Activated CD8-positive, alpha-beta memory T cell treated with anti-CD3 and anti-CD28 coated beads for 36 hours (primary cell): ENCODE measurements at regions not wholly inside any gene's neighbourhood (a gene's known extent, or its start where the extent isn't known, plus 50 kb on each side); places are given as distances from the start of the nearest gene placed in this dataset.
"Not testable (repeated sequence)": the region's sequence is repeated elsewhere in the genome, so short reads cannot be mapped to it uniquely, and the experiment has no call there.

ENCODE experiments used
- CTCF ChIA-PET: fragments of 350-600 bp; sonication (Branson Sonifier 250); formaldehyde crosslinking; loops from one replicate; lab custom pipeline; 2021; ENCODE audit warnings: antibody characterized with exemption; lab: Charles Lee
- POLR2A ChIA-PET: fragments of 350-600 bp; sonication (Branson Sonifier 250); formaldehyde crosslinking; loops from one replicate; lab custom pipeline; 2021; ENCODE audit warnings: antibody characterized with exemption; lab: Charles Lee

DNA sequence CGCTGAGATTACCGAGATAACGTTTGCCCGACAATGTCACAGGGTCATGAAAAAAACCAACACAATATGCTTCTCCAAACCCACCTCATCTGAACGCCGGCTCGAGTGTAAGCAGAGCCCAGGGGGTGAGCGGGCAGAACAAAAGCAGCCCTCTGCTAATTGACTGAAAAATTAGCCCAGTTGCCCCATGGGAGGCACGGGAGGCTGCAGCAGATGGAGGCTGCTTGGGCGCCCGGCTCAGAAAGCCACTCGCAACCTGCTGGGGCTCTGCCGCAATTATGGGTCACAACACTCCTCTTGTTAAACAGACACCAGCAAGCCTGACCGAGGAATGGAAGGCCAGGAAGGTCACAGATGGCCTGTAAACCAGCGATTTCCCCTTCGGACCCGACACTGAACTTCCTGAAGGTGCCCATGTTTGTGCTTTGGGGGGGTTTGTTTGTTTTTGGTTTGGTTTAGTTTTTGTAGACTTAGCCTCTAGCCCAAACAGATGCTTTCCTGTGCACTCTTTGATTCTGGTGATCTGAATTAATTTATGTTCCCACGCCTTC, 104.6 kb upstream of the IRX1 start:
- POLR2A ChIA-PET, result no interaction called here
- CTCF ChIA-PET, result no interaction called here

DNA sequence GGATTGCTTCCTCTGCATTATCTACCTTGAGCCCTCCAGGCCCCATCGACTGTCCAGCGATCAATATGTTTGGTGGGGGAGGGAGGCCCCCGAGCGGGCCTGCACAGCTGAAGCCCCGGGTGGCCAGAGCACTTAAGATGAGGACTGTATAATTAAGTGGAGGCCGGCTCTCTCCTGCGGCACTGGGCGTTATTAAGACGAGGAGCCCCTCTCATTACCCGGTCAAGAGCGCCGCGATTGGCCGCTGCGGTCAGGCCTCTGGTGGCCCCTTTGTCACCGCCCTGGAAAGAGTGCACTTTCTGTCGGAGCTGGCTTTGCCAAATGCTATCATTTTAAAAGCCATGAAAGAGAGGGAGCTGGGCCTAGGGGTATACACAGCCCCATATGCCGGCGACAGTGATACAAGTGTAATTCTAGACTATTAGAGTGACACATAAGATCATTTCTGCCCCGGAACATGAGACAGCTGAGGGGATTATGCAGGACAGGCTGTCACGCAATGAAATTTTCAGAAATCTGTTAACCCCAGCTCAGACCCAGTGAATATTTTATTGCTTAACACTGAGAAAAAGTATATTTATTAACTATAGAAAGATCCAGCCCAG, 106.3 kb upstream of the IRX1 start:
- ChIA-PET POLR2A (no interaction called here), CTCF (no interaction called here)

DNA sequence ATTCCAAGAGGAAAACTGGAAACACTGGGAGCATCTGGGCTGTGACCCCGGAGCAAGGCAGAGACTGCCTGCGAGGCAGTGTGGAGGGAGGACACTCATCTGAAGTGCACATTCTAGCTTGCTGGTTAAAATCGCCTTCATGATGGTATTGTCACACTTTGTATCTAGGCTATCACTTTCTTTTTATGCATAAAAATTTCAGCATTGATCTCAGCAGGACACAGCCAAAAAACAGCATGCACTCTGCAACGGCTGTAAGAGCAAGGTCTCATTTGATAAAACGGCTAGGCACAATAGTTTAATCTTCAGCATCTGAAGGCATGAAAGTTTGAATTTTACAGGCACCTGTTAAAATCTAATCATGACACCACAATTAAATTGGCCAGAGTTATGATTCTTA, 110.8 kb upstream of the IRX1 start:
- CTCF ChIA-PET, result no interaction called here

DNA sequence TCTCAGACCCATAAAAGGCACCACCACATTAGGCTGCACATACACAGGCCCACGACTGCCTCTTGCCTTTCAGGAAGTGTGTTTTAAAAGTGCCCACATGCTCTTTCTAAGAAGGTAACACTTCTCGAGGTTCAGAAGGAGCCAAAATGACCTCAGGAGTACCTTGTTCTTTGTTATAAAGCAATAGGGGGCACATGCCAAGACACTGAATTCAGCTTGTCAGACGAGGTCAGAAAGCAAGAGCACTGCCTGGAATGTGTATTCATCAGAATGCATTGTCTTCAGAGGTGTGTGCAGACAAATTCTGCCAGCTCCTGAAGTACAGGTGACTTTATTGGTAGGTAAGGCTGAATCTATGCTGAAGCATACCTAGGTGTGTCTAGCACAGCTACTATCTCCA, 114.5 kb upstream of the IRX1 start:
- ChIA-PET POLR2A (no interaction called here), CTCF (interaction anchor here (0.6 to 1.0 kb wide), 2 partner anchors 26 to 354 kb away, joined by 3 read pairs; no protein-coding TSS in a partner anchor)

More for the DNA sequence above, 110.8 kb upstream of the IRX1 start:
- POLR2A ChIA-PET, result no interaction called here

DNA sequence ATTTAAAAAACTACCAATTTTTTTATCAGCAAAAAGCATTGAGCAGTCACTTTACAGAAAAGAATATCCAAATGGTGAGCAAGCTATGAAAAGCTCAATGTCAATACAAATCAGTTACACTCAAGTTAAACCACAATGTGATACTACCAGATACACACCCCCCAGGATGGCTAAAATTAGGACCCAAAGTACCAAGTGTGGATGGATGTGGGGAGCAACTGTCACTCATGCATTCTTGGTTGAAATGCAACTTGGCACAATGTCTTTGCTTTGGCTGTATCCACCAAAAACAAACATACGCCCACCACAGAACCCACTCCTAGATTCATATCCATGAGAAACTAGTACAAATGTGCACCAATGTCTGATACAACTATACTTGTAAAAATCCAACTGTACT, 120.0 kb upstream of the IRX1 start:
- POLR2A ChIA-PET, result no interaction called here
- CTCF ChIA-PET, result no interaction called here

DNA sequence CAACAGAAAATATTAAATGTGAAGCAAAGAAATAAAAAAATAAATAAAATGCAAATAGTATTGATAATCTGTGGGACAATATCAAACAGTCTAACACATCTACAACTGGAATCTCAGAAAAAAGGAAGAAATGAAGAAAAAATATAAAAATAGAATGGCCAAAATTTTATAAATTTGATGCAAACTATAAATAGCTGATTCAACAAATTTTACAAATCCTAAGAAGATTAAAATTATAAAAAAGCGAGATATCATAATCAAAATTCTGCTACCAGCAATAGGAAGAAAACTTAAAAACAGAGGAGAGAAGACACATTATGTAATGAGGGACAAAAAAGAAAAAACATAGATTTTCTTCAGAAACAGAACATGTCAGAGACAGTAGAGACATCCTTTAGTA, 129.2 kb upstream of the IRX1 start:
- CTCF ChIA-PET, result no interaction called here
- POLR2A ChIA-PET, result no interaction called here

DNA sequence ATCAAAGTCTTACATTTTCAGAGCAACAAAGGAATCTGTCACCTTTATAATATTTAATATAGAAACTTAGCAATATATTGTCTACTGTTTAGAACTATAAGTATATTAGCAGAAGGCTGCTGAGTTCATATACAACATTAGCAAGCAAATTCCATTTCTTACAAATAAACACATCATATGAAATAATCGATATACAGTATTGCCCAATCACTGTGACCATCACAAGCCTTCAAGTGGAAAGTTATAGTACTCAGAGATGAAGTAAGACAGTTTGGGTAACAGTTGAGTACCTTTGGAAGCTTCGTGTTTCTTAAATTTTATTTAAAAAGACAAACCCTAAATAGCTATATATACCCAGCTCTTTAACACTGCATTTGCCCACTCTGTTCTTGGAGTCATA, 135.2 kb upstream of the IRX1 start:
- CTCF ChIA-PET, result no interaction called here
- POLR2A ChIA-PET, result no interaction called here

DNA sequence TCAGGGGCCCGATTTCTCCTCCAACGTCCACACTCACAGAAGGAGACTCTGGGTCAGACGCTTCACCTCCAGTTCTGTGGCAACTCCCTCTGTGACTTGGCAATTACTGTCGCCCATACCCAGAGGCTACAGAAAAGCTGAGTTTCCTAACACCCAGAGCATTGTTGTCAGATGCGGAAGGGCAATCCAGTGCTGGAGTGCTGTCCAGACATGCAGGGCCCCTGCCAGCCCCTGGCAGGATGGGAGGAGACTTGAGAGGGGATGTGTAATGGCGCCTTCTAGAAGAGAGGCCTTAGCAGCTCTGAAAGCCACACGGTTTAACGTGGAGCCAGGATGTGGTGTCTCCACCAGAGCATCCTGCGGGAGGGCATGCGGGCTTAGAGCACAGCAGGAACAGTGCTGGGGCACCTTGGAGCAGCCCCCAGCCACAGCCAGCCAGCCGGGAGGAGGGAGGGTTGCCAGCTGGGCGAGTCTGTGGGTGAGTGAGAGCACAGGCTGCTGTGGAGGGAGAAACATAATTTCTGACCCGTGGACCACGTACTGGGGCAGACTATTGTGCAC, 139.4 kb upstream of the IRX1 start:
- ChIA-PET POLR2A (no interaction called here), CTCF (no interaction called here)

DNA sequence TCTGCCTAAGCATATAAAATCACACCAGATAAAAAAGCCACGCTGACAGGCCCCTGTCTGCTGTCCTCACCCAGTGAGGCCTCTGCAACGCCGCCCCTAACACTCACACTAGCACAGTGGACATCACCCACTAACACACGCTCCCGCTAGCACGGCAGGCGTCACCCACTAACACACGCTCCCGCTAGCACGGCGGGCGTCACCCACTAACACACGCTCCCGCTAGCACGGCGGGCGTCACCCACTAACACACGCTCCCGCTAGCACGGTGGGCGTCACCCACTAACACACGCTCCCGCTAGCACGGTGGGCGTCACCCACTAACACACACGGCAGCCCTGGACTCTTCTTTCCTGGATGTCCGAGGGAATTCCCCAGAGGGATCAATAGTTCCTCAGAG, 141.6 kb upstream of the IRX1 start:
- POLR2A ChIA-PET, CTCF ChIA-PET: not testable (repeated sequence)

DNA sequence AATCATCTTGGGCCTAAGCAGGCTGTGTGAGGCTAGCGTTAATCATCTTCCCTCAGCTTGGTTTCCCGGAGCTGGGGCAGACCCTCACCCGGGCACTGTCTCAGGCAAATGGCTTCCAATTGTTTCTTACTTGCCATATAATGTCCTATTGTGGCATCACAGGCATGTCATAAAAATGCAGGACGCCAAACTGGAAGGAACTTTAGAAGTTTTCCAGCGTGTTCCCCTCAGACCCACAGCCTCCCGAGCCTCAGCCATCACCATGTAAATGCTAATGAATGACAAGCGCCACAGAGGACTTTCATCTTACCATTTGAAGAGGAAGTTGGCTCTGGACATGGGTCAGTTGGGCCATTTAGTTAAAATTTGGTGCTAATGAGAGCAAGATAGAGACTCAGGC, 143.0 kb upstream of the IRX1 start:
- CTCF ChIA-PET, result no interaction called here

DNA sequence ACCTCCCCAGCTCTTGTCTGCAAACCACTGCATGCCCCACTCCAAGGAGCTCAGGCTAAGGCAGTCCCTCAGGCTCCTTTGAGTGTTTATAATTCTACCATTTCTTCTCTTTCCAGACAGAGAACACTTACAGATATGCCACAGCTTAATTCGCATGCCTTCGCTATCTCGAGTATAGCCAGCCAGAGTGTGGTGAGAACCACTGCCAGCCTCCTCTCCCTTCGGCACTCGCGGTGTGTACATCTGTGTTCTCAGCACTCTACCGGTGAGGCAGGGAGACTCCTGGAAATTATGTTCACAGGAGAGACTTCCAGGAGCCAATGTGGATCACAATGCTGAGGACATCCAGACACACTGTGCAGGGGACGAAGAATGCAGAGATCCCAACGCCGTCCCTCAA, 143.7 kb upstream of the IRX1 start:
- POLR2A ChIA-PET, result no interaction called here
- CTCF ChIA-PET, result no interaction called here

More for the DNA sequence above, 143.0 kb upstream of the IRX1 start:
- POLR2A ChIA-PET, result no interaction called here

DNA sequence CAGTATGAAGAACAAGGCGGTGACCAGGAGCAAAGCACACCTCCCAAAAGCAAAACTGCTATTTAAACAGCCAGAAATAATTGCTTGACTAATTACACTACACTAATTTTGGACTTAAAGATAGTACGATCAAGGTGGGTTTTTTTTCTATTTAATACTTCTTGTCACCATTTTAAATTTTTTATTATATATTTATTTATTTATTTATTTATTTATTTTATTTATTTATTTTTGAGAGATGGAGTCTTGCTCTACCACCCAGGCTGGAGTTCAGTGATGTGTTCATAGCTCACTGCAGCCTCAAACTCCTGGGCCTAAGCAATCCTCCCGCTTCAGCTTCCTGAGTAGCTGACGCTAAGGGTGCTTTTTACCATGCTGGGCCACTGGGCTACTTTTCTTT, 146.2 kb upstream of the IRX1 start:
- CTCF ChIA-PET, result no interaction called here
- POLR2A ChIA-PET, result no interaction called here

DNA sequence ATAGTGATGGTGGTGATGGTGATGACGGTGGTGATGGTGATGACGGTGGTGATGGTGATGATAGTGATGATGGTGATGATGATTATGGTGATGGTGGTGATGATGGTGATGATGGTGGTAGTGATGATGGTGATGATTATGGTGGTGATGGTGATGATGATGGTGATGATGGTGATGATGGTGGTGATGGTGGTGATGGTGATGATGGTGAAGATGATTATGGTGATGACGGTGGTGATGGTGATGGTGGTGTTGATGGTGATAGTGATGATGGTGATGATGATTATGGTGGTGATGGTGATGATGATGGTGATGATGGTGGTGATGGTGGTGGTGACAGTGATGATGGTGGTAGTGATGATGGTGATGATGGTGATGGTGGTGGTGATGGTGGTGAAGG, 149.2 kb upstream of the IRX1 start:
- ChIA-PET POLR2A (no interaction called here), CTCF (no interaction called here)

DNA sequence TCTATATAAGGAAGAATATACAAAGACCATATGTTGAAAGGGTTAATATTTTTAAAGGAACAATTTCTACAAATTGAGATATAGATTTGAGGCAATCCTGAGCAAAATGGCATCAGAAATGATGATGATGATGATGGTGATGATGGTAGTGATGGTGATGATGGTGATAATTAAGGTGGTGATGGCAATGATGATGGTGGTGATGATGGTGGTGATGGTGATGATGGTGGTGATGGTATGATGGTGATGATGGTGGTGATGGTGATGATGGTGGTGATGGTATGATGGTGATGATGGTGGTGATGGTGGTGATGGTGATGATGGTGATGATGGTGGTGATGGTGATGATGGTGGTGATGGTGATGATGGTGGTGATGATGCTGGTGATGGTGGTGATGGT, 150.1 kb upstream of the IRX1 start:
- CTCF ChIA-PET, POLR2A ChIA-PET: not testable (repeated sequence)

DNA sequence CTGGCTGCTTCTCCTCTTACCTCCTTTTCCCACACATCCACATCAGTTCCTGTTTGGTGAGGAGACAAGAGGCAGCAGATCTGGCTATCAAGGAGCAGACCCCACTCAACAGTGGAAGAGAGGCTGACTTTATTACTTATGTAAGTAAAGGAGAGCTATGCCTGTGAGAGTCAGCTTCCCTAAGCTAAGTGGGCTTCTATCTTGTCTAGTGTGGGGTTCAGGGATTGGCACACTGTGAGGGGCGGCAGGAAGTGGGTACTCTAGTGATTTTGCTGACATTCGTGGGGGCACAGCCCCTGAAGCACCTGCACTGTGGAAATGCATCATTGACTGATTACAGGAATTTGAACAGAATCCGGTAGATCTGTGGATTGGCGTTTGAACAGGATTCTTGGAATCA, 163.5 kb upstream of the IRX1 start:
- ChIA-PET POLR2A (no interaction called here), CTCF (no interaction called here)

DNA sequence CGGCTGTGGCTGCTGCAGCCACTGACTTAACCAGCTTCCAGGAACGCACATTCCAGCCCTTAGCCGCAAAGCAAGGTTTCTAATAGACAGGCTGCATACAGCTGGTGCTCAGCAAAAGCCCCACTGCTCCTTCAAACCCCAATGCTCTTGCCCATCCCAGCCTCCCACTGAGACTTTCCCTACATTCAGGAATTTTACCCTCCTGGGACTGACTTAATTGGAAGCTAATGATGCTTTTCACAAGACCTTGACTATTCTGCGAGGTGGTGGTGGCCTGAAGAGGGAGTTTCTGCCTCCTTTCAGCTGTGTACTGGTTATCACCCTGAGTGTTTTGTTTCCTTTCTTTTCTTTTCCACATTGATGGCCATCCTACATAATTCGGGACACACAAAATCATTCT, 164.9 kb upstream of the IRX1 start:
- ChIA-PET CTCF (no interaction called here), POLR2A (no interaction called here)

DNA sequence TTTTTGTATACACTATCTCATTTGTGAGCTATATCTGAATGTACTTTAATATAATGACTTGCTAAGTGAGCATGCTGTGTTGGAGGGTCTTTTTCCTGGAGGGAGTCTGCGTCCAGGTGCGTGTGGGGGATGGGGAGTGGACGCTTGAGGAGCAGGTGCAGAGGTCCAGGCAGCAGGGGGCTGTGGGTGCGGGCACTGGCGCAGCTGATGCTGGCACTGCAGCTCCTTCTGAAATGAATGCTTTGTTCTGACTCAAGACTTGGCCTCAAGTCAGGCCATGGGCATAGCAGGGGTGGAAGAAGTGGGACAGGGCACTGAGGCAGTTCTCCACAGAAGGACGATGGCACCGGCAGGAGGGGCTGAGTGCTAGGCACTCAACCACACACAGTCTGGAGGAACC, 165.7 kb upstream of the IRX1 start:
- ChIA-PET CTCF (no interaction called here), POLR2A (no interaction called here)

DNA sequence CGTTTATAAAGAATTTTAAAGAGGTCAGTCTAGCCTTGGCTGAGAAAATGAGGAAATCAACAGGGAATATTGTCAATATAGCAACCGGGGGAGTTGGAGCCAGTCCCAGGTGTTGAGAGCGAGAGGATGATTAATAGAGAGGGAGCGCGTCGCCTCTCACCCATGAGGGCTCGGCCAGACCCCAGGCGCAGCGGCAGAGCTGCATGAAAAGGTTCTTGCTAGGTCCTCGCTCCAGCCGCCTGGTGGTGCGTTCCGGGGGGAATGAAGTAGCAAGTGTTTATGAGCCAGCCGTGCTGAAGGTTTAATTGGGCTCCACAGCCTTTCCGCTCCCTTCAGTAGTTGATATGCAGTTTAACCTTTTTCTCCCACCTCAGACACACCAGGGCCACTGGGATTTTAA, 167.3 kb upstream of the IRX1 start:
- POLR2A ChIA-PET, result no interaction called here
- CTCF ChIA-PET, result no interaction called here

DNA sequence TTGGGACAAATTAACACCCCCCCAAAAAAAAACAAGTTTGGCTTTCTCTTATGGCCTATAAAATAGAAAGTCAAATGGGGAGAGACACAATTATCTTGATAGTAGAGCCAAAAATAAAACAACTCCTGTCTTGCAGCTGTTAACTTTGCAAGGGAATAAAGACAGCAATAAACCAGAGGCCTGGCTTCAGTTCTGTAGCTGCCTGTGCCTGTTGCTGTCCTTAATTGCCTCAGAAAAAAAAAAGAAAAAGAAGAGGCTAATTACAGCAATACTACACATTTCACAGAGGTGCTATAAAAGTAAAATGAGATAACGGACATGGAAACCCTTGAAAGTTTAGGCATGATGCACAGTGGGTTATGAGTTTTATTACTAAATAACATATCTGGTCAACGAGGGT, 170.7 kb upstream of the IRX1 start:
- CTCF ChIA-PET, result no interaction called here

DNA sequence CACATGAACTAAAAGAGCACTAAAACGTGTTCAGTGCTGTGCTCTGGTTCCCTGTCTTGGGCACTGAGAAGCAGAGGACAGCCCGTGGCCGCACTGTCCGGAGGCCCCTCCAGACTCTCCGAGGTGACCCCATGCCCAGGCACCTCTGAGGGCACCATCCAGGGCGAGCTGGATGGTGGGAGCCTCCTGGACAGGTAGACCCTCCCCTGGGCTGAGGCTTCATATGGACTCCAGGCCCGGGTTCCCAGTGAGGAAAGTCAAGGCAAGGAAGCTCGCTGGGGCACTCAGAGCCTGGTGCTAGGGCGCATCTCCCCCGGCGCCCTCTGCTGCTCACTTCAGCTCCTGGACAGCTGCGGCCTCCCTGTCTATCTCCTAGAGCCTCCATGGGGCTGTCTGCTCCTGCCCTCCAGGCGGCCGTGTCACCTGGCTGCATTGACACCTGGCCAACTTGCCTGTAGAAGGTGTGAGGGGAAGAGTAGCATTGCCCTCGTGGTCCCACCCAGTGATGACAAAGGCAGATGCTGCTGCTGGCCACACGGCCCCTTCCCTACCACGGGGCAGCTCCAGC, 178.2 kb upstream of the IRX1 start:
- ChIA-PET POLR2A (no interaction called here), CTCF (no interaction called here)

More for the DNA sequence above, 170.7 kb upstream of the IRX1 start:
- POLR2A ChIA-PET, result no interaction called here

DNA sequence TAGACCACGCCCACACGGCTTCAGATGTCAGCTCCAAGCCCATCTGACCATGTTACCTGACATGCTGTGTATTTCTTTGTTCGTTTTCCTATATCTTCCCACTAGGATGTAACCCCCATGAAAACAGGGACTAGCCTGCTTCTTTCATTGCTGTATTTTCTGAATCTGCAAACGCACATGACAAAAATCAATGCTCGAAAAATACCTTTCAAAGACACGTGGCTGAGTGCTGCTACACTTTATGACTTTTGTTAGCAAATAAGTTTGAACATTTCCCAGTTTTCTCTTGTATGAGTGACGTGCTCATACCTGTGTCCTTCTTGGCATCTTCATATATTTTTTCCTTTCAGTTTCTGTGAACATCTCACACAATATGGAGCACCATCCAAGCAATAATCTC, 181.3 kb upstream of the IRX1 start:
- ChIA-PET CTCF (no interaction called here), POLR2A (no interaction called here)
